HG03196 (cell line): ENCODE measurements at regions not wholly inside any gene's neighbourhood (a gene's known extent, or its start where the extent isn't known, plus 50 kb on each side); places are given as distances from the start of the nearest gene placed in this dataset.
A peak's percentile ranks its signal among the peaks of the same experiment; 100 is the strongest.
"Not testable (repeated sequence)": the region's sequence is repeated elsewhere in the genome, so short reads cannot be mapped to it uniquely, and the experiment has no call there.

Experiments used
- ATAC-seq: cut with Tn5 transposase; IDR thresholded peaks from one replicate; pipeline ENCODE4 v1.9.1; 2021; ENCODE audit not compliant: unreplicated experiment

GRCh38 chr6:166846446-166847142, 109.8 kb downstream of the RNASET2 start:
- not testable (repeated sequence) for ATAC-seq

GRCh38 chr6:166842607-166843006, 113.7 kb downstream of the RNASET2 start:
- ATAC-seq, result no peak

- ATAC-seq, result no peak
Observed at GRCh38 chr6:166841216-166841615, 115.1 kb downstream of the RNASET2 start.

- no peak for ATAC-seq
Observed at GRCh38 chr6:166839569-166839968, 116.8 kb downstream of the RNASET2 start.

- no peak for ATAC-seq
Observed at GRCh38 chr6:166838987-166839386, 117.4 kb downstream of the RNASET2 start.

GRCh38 chr6:166836785-166837718, 119.3 kb downstream of the RNASET2 start:
- ATAC-seq, result no peak

- ATAC-seq, result no peak
Observed at GRCh38 chr6:166834049-166834448, 122.3 kb downstream of the RNASET2 start.

GRCh38 chr6:166830891-166831363, 125.4 kb downstream of the RNASET2 start:
- peak; percentile 2 for ATAC-seq

- ATAC-seq, result peak; percentile 91
Observed at GRCh38 chr6:166830185-166830890, 126.0 kb downstream of the RNASET2 start.

- ATAC-seq, result no peak
Observed at GRCh38 chr6:166826264-166826663, 130.1 kb downstream of the RNASET2 start.

- ATAC-seq, result no peak
Observed at GRCh38 chr6:166825553-166826145, 130.7 kb downstream of the RNASET2 start.

- ATAC-seq, result no peak
Observed at GRCh38 chr6:166824880-166825250, 131.5 kb downstream of the RNASET2 start.

GRCh38 chr6:166824146-166824879, 132.0 kb downstream of the RNASET2 start:
- ATAC-seq, result no peak

- no peak for ATAC-seq
Observed at GRCh38 chr6:166822609-166823008, 133.7 kb downstream of the RNASET2 start.

- no peak for ATAC-seq
Observed at GRCh38 chr6:166820483-166820882, 135.9 kb downstream of the RNASET2 start.

GRCh38 chr6:166820070-166820469, 136.3 kb downstream of the RNASET2 start:
- no peak for ATAC-seq

GRCh38 chr6:166815629-166816028, 140.7 kb downstream of the RNASET2 start:
- ATAC-seq, result no peak

GRCh38 chr6:166814390-166814789, 142.0 kb downstream of the RNASET2 start:
- no peak for ATAC-seq

GRCh38 chr6:166813461-166813860, 142.9 kb downstream of the RNASET2 start:
- no peak for ATAC-seq

- ATAC-seq, result no peak
Observed at GRCh38 chr6:166810864-166811263, 145.5 kb downstream of the RNASET2 start.
